K562 (cell line): ENCODE measurements at regions not wholly inside any gene's neighbourhood (a gene's known extent, or its start where the extent isn't known, plus 50 kb on each side); places are given as distances from the start of the nearest gene placed in this dataset.

Experiments
- ATAC-seq: fragments of 200-7000 bp; cut with Tn5 transposase; 3 replicates; pipeline ENCODE4 v1.9.1; 2020; ENCODE audit warnings: moderate library complexity
- BruUV-seq: library from RNA; stranded (reverse); fragments of 400-500 nt; replicated peaks from 2 replicates; lab custom pipeline; 2021; lab: Mats Ljungman, UMichigan
- CTCF ChIA-PET: fragments of 300-600 bp; formaldehyde crosslinking; extraction: SDS; loops from one replicate; lab custom pipeline; 2021; ENCODE audit warnings: low intra/inter-chr PET ratio; lab: Yijun Ruan, JAX
- POLR2A ChIA-PET: fragments of 300-600, 350-650 bp; sonication (Branson Sonifier 250); formaldehyde crosslinking; extraction: SDS; loops from one replicate; lab custom pipeline; 2021; ENCODE audit warnings: antibody characterized with exemption, inconsistent platforms; lab: Yijun Ruan, JAX
- DNase-seq, 4 experiments: peaks; one replicate each; pipeline versions ENCODE4 v3.0.0 to v3.0.0-alpha.2; 2011 to 2018; ENCODE audit warnings: low spot score in 3 of 4, mixed read lengths in 3 of 4; ENCODE audit errors: extremely low read depth in 1 of 4
- FAIRE-seq: peaks from 2 replicates; lab custom pipeline; 2011; peaks lifted over from hg19 to GRCh38; lab: Jason Lieb, UNC
- H2AFZ ChIP-seq: 2 replicates; pipeline ENCODE4 v1.6.0; 2011; ENCODE audit warnings: low read depth, low read length, control low read depth, inconsistent platforms
- H3K27ac ChIP-seq: fragments of 200-600 bp; 3 replicates; pipeline ENCODE4 v1.8.0; 2011; ENCODE audit warnings: low read depth, mild to moderate bottlenecking, control low read depth, inconsistent platforms, low read length, moderate library complexity, mixed read lengths; ENCODE audit errors: extremely low read depth
- H3K27me3 ChIP-seq, 2 experiments: fragments of 300-600 bp in 1 of 2; 2 replicates in 1 of 2; 3 replicates in 1 of 2; pipeline versions ENCODE4 v1.6.0 to v1.8.0; 2011; ENCODE audit warnings: inconsistent platforms in 2 of 2, low read length in 2 of 2, mild to moderate bottlenecking in 1 of 2, mixed read lengths in 1 of 2, moderate library complexity in 1 of 2; ENCODE audit not compliant: control insufficient read depth in 2 of 2, insufficient read depth in 2 of 2
- H3K36me3 ChIP-seq: fragments of 300-600 bp; 3 replicates; pipeline ENCODE4 v1.8.0; 2011; ENCODE audit warnings: mild to moderate bottlenecking, low read length, inconsistent platforms; ENCODE audit not compliant: control insufficient read depth, insufficient read depth
- H3K4me1 ChIP-seq, 2 experiments: fragments of 200-600 bp in 1 of 2; replicated peaks in 1 of 2; 2 replicates in 1 of 2; 3 replicates in 1 of 2; pipeline versions ENCODE4 v1.5.1 to v1.8.0; 2011; ENCODE audit warnings: inconsistent platforms in 2 of 2, low read length in 2 of 2, mild to moderate bottlenecking in 1 of 2, mixed read lengths in 1 of 2, moderate library complexity in 1 of 2; ENCODE audit not compliant: control insufficient read depth in 2 of 2, insufficient read depth in 2 of 2
- H3K4me2 ChIP-seq: 2 replicates; pipeline ENCODE4 v1.6.1; 2011; ENCODE audit warnings: low read length, control low read depth, inconsistent platforms, mixed read lengths; ENCODE audit not compliant: insufficient read depth
- H3K4me3 ChIP-seq: fragments of 200-600 bp; sonication (generic), shearing (Covaris generic); 2 replicates; pipeline ENCODE4 v1.5.1; 2016; ENCODE audit warnings: control low read depth, inconsistent platforms
- H3K79me2 ChIP-seq: fragments of 200-600 bp; 3 replicates; pipeline ENCODE4 v1.8.0; 2011; ENCODE audit warnings: low read length, inconsistent platforms; ENCODE audit not compliant: control insufficient read depth, insufficient read depth
- H3K9ac ChIP-seq, 2 experiments: 2 replicates each; pipeline versions ENCODE4 v1.6.0 to v1.6.1; 2011; ENCODE audit warnings: low read depth in 2 of 2, low read length in 2 of 2, control low read depth in 1 of 2, inconsistent platforms in 1 of 2, mild to moderate bottlenecking in 1 of 2, mixed read lengths in 1 of 2; ENCODE audit not compliant: insufficient read depth in 1 of 2
- H3K9me1 ChIP-seq: one replicate; pipeline ENCODE4 v1.6.0; 2011; ENCODE audit warnings: inconsistent platforms, mild to moderate bottlenecking, low read length, moderate library complexity; ENCODE audit not compliant: control insufficient read depth, insufficient read depth
- H3K9me3 ChIP-seq: replicated peaks from 2 replicates; pipeline ENCODE4 v1.5.1; 2011; ENCODE audit warnings: low read depth, low read length, inconsistent platforms; ENCODE audit not compliant: control insufficient read depth, insufficient read depth
- H4K20me1 ChIP-seq: replicated peaks from 2 replicates; pipeline ENCODE4 v1.6.1; 2011; ENCODE audit warnings: low read length, inconsistent platforms, mixed read lengths; ENCODE audit not compliant: control insufficient read depth, insufficient read depth
- BACH1 ChIP-seq: fragments of 200-800 bp; sonication (Bioruptor generic); IDR thresholded peaks from 2 replicates; pipeline ENCODE4 v1.6.1; 2016; ENCODE audit warnings: missing genetic modification characterization, missing compliant biosample characterization
- CBX8 ChIP-seq: fragments of 200-600 bp; sonication (generic); IDR thresholded peaks from 2 replicates; pipeline ENCODE4 v1.6.1; 2012; ENCODE audit warnings: borderline replicate concordance, mixed run types, low read depth, mild to moderate bottlenecking, moderate library complexity, mixed read lengths, low read length, control low read depth, inconsistent platforms; ENCODE audit not compliant: poor library complexity, severe bottlenecking; ENCODE audit errors: extremely low read depth
- EWSR1 ChIP-seq: fragments of 450-650 bp; IDR thresholded peaks from 2 replicates; pipeline ENCODE4 v1.6.1; 2018; ENCODE audit warnings: borderline replicate concordance, mild to moderate bottlenecking, low read depth, moderate library complexity; ENCODE audit not compliant: partially characterized antibody
- GABPB2 ChIP-seq: fragments of 250-450 bp; sonication (Bioruptor Pico); conservative IDR thresholded peaks from 2 replicates; pipeline ENCODE4 v1.5.1; 2021; ENCODE audit warnings: mild to moderate bottlenecking
- ILF3 ChIP-seq: fragments of 450-650 bp; IDR thresholded peaks from 2 replicates; pipeline ENCODE4 v1.6.1; 2018; ENCODE audit warnings: antibody characterized with exemption, mild to moderate bottlenecking, moderate library complexity, borderline replicate concordance
- MECOM ChIP-seq: fragments of 250-450 bp; sonication (Bioruptor Pico); IDR thresholded peaks from 2 replicates; pipeline ENCODE4 v1.8.0; 2022; ENCODE audit warnings: inconsistent platforms
- NFXL1 ChIP-seq: fragments of 450-650 bp; formaldehyde crosslinking; IDR thresholded peaks from 2 replicates; pipeline ENCODE4 v1.4.0; 2021; ENCODE audit warnings: mild to moderate bottlenecking
- RBBP5 ChIP-seq: fragments of 200-600 bp; sonication (generic); IDR thresholded peaks from 2 replicates; pipeline ENCODE4 v1.6.1; 2012; ENCODE audit warnings: borderline replicate concordance, mild to moderate bottlenecking, low read length, control low read depth, inconsistent platforms; ENCODE audit not compliant: insufficient read depth, poor library complexity, severe bottlenecking
- WHSC1 ChIP-seq: IDR thresholded peaks from one replicate; pipeline ENCODE4 v1.6.1; 2012; ENCODE audit warnings: low read length, control low read depth, inconsistent platforms
- WGBS: fragments of 100-300 bp; shearing (Covaris generic); methylation state at CpG from one replicate; pipeline ENCODE4 v1.1.6; 2016; ENCODE audit warnings: low coverage, mixed read lengths; ENCODE audit not compliant: insufficient coverage; ENCODE audit errors: missing lambda C conversion rate; 5-methylcytosine and 5-hydroxymethylcytosine counted together
- in situ Hi-C: fragments of 300-500 bp; cut with MboI; formaldehyde crosslinking; loops from 4 replicates; pipeline ENCODE4 v1.15.0; 2018; ENCODE audit warnings: inconsistent platforms, mixed read lengths
- intact Hi-C: fragments of 100-400 bp; cut with micrococcal nuclease; formaldehyde crosslinking; loops from 2 replicates; pipeline ENCODE4 v1.14.2; 2022

- H3K9me3 ChIP-seq: no peaks in the 10 kb centered on the region
- H3K9ac ChIP-seq: no peak overlapping the region
- CTCF ChIA-PET: no interaction called here
- no peak overlapping the region for H3K4me3 ChIP-seq
- no peaks in the 10 kb centered on the region for H3K79me2 ChIP-seq
- no peaks in the 10 kb centered on the region for H3K36me3 ChIP-seq
- H2AFZ ChIP-seq: no peak overlapping the region
- no peak for FAIRE-seq
- TF ChIP-seq MECOM (CRISPR knock-in tag): no peak
- TF ChIP-seq EWSR1: no peak
- TF ChIP-seq CBX8: no peak
- no peak for TF ChIP-seq GABPB2 (CRISPR knock-in tag)
- no peak for TF ChIP-seq BACH1 (tag)
- TF ChIP-seq WHSC1: no peak
- no peak for TF ChIP-seq ILF3
- no peak for TF ChIP-seq RBBP5
- no peak for TF ChIP-seq NFXL1 (CRISPR knock-in tag)
- no peak for DNase-seq
- no peaks in the 10 kb centered on the region for H3K9me1 ChIP-seq
- no peaks in the 10 kb centered on the region for H4K20me1 ChIP-seq
- ATAC-seq: no peak
- intact Hi-C loops: no loop called here
- 3% methylated on average over 5 of the region's 13 CpGs for WGBS
- no peak overlapping the region for H3K4me2 ChIP-seq
- POLR2A ChIA-PET: no interaction called here
- H3K4me1 ChIP-seq: 0 out of 5 replicates have a peak, but pooled peaks cover 0 to 3% of the 10 kb centered on the region in 2 experiments
- H3K27ac ChIP-seq: no peak overlapping the region
- peaks cover 2 to 35% of the 10 kb centered on the region in 2 experiments; a peak in 3 of 5 replicates for H3K27me3 ChIP-seq
- BruUV-seq: no TSS peak
- in situ Hi-C loops: no loop called here
These were observed 66.5 kb upstream of the CTBP2 start for GRCh38 chr10:125226823-125227222.
